ENCODE measurements at regions not wholly inside any gene's neighbourhood (a gene's known extent, or its start where the extent isn't known, plus 50 kb on each side); places are given as distances from the start of the nearest gene placed in this dataset.

- DNase-seq (ENCODE audit: low read depth) = no peak
Observed at GRCh38 chr2:62565309-62565908, 59.4 kb upstream of the TMEM17 start.

- no peak for DNase-seq (ENCODE audit: low read depth)
Observed at GRCh38 chr2:62564380-62565137, 58.6 kb upstream of the TMEM17 start.

- no peak for DNase-seq (ENCODE audit: low read depth)
Observed at GRCh38 chr2:62561586-62561985, 55.6 kb upstream of the TMEM17 start.

- DNase-seq (ENCODE audit: low read depth) = no peak
Observed at GRCh38 chr2:62559582-62559981, 53.6 kb upstream of the TMEM17 start.

- no peak for DNase-seq (ENCODE audit: low read depth)
Observed at GRCh38 chr2:62558743-62559142, 52.7 kb upstream of the TMEM17 start.

- no peak for DNase-seq (ENCODE audit: low read depth)
Observed at GRCh38 chr2:62556086-62556485, 50.1 kb upstream of the TMEM17 start.
